Tibial nerve (tissue), 4 donors: ENCODE measurements at regions not wholly inside any gene's neighbourhood (a gene's known extent, or its start where the extent isn't known, plus 50 kb on each side); places are given as distances from the start of the nearest gene placed in this dataset.
A peak's percentile ranks its signal among the peaks of the same experiment; 100 is the strongest.

Experiments used
- DNase-seq, 2 donors: peaks; one replicate each; pipeline ENCODE4 v3.0.0-alpha.2; 2019; ENCODE audit warnings: low spot score in 2 of 2
- H3K27ac ChIP-seq, 4 donors: fragments of 200-600 bp; sonication (generic) in 3 of 4; one replicate each; pipeline ENCODE4 v1.5.1; 2017 to 2019; ENCODE audit warnings: mild to moderate bottlenecking in 1 of 4
- H3K27me3 ChIP-seq, 2 donors: fragments of 200-600 bp; sonication (generic) in 1 of 2; one replicate each; pipeline versions ENCODE4 v1.5.1 to v1.6.0; 2017 to 2019
- H3K36me3 ChIP-seq, 3 donors: fragments of 200-600 bp; sonication (generic); one replicate each; pipeline ENCODE4 v1.5.1; 2018 to 2019
- H3K4me1 ChIP-seq, 4 donors: fragments of 200-600 bp; sonication (generic) in 3 of 4; one replicate each; pipeline ENCODE4 v1.5.1; 2017 to 2019
- H3K4me3 ChIP-seq, 4 donors: fragments of 200-600 bp; sonication (generic) in 3 of 4; one replicate each; pipeline ENCODE4 v1.5.1; 2017 to 2019; ENCODE audit warnings: mild to moderate bottlenecking in 1 of 4, moderate library complexity in 1 of 4
- H3K9me3 ChIP-seq, 4 donors: fragments of 200-600 bp; sonication (generic) in 3 of 4; one replicate each; pipeline ENCODE4 v1.5.1; 2017 to 2019
- CTCF ChIP-seq, 5 experiments: fragments of 200-600 bp in 3 of 5; fragments of 450-650 bp in 2 of 5; sonication (generic) in 3 of 5; IDR thresholded peaks; one replicate each; pipeline ENCODE4 v1.5.1; 2016 to 2019; ENCODE audit warnings: antibody characterized with exemption in 5 of 5, mild to moderate bottlenecking in 3 of 5, moderate library complexity in 2 of 5
- EP300 ChIP-seq, 2 donors: sonication (generic); formaldehyde crosslinking; IDR thresholded peaks; one replicate each; pipeline ENCODE4 v1.6.1; 2017; ENCODE audit warnings: antibody characterized with exemption in 2 of 2, mild to moderate bottlenecking in 1 of 2
- POLR2A ChIP-seq, 2 donors: fragments of 450-650 bp; IDR thresholded peaks; one replicate each; pipeline ENCODE4 v1.6.1; 2017; ENCODE audit warnings: antibody characterized with exemption in 2 of 2, mild to moderate bottlenecking in 2 of 2, moderate library complexity in 2 of 2
- WGBS, 2 donors: methylation state at CpG; one replicate each; pipeline ENCODE4 v1.1.5; 2018; 5-methylcytosine and 5-hydroxymethylcytosine counted together

- H3K27ac ChIP-seq: no peak overlapping the region
- no peak for TF ChIP-seq EP300 (IDR thresholded peaks at IDR 0.05)
- TF ChIP-seq CTCF (IDR thresholded peaks at IDR 0.05): no peak
- TF ChIP-seq POLR2A (IDR thresholded peaks at IDR 0.05): no peak
- peaks cover 0 to 21% (median 2%) of the 10 kb centered on the region in 4 donors for H3K9me3 ChIP-seq
- H3K36me3 ChIP-seq: no peaks in the 10 kb centered on the region
- no peaks in the 10 kb centered on the region for H3K27me3 ChIP-seq
- DNase-seq: no peak
- 53 to 57% methylated on average over 2 of the region's 2 CpGs for WGBS, 2 donors
- H3K4me1 ChIP-seq: no peaks in the 10 kb centered on the region
- H3K4me3 ChIP-seq: no peak overlapping the region
These were observed 247.9 kb downstream of the MSX2 start for GRCh38 chr5:174972291-174972690.

GRCh38 chr5:174971210-174971609, 246.8 kb downstream of the MSX2 start:
- no peak overlapping the region for H3K4me3 ChIP-seq
- H3K27ac ChIP-seq: no peak overlapping the region
- no peak for TF ChIP-seq EP300 (IDR thresholded peaks at IDR 0.05)
- TF ChIP-seq POLR2A (IDR thresholded peaks at IDR 0.05): no peak
- TF ChIP-seq CTCF (IDR thresholded peaks at IDR 0.05): no peak
- H3K4me1 ChIP-seq: no peaks in the 10 kb centered on the region
- H3K27me3 ChIP-seq: no peaks in the 10 kb centered on the region
- no peak for DNase-seq
- no peaks in the 10 kb centered on the region for H3K36me3 ChIP-seq
- H3K9me3 ChIP-seq: peaks cover 0 to 31% (median 3%) of the 10 kb centered on the region in 4 donors

- Histone ChIP-seq H3K4me1 (no peaks in the 10 kb centered on the region), H3K27ac (no peak overlapping the region), H3K27me3 (no peaks in the 10 kb centered on the region), H3K4me3 (no peak overlapping the region), H3K9me3 (peaks cover 0 to 38% (median 3%) of the 10 kb centered on the region in 4 donors), H3K36me3 (no peaks in the 10 kb centered on the region)
- TF ChIP-seq POLR2A (IDR thresholded peaks at IDR 0.05) (no peak), EP300 (IDR thresholded peaks at IDR 0.05) (no peak), CTCF (IDR thresholded peaks at IDR 0.05) (no peak)
- 83 to 94% methylated on average over 4 of the region's 4 CpGs for WGBS, 2 donors
- DNase-seq: no peak
These were observed 246.1 kb downstream of the MSX2 start for GRCh38 chr5:174970502-174970901.

GRCh38 chr5:174953871-174954270, 229.5 kb downstream of the MSX2 start:
- Histone ChIP-seq H3K4me3 (no peak overlapping the region), H3K4me1 (no peaks in the 10 kb centered on the region), H3K9me3 (peaks cover 0 to 3% (median 0%) of the 10 kb centered on the region in 4 donors), H3K36me3 (no peaks in the 10 kb centered on the region), H3K27me3 (no peaks in the 10 kb centered on the region), H3K27ac (no peak overlapping the region)
- no peak for TF ChIP-seq CTCF (IDR thresholded peaks at IDR 0.05)
- TF ChIP-seq POLR2A (IDR thresholded peaks at IDR 0.05): no peak
- TF ChIP-seq EP300 (IDR thresholded peaks at IDR 0.05): no peak
- no peak for DNase-seq
- 73 to 75% methylated on average over 6 of the region's 6 CpGs for WGBS, 2 donors

- no peaks in the 10 kb centered on the region for H3K9me3 ChIP-seq
- H3K36me3 ChIP-seq: no peaks in the 10 kb centered on the region
- 23 to 25% methylated on average over 5 of the region's 5 CpGs for WGBS, 2 donors
- no peaks in the 10 kb centered on the region for H3K27me3 ChIP-seq
- no peak overlapping the region for H3K4me3 ChIP-seq
- no peaks in the 10 kb centered on the region for H3K4me1 ChIP-seq
- DNase-seq: peak in 1 of 2 donors; percentile 26
- no peak overlapping the region for H3K27ac ChIP-seq
- TF ChIP-seq EP300 (IDR thresholded peaks at IDR 0.05): no peak
- no peak for TF ChIP-seq POLR2A (IDR thresholded peaks at IDR 0.05)
- TF ChIP-seq CTCF (IDR thresholded peaks at IDR 0.05): peak; percentile 62 to 76 (median 67)
These were observed 226.9 kb downstream of the MSX2 start for GRCh38 chr5:174951151-174951780.
